Stimulated activated effector memory CD8-positive, alpha-beta T cell treated with anti-CD3 and anti-CD28 coated beads, Interleukin-12 subunit alpha, Interleukin-12 subunit beta, amount 100 ng/mL, for 72 hours (primary cell): ENCODE measurements at regions not wholly inside any gene's neighbourhood (a gene's known extent, or its start where the extent isn't known, plus 50 kb on each side); places are given as distances from the start of the nearest gene placed in this dataset.

Experiments
- ATAC-seq: fragments of 150-1000 bp; cut with Tn5 transposase; 2 replicates; pipeline ENCODE4 v1.10.0; 2021
- DNase-seq, 2 donors: peaks; one replicate each; pipeline ENCODE4 v3.0.0; 2021 to 2022; ENCODE audit warnings: low spot score in 2 of 2
- H3K27ac Mint-ChIP-seq: one replicate; pipeline ENCODE4 v1.8.0; 2022; ENCODE audit warnings: mild to moderate bottlenecking, mixed read lengths
- H3K36me3 Mint-ChIP-seq: one replicate; pipeline ENCODE4 v1.8.0; 2022; ENCODE audit warnings: mild to moderate bottlenecking, mixed read lengths
- H3K4me1 Mint-ChIP-seq: one replicate; pipeline ENCODE4 v1.8.0; 2022; ENCODE audit warnings: mixed read lengths
- H3K4me3 Mint-ChIP-seq: one replicate; pipeline ENCODE4 v1.8.0; 2022; ENCODE audit warnings: mild to moderate bottlenecking, mixed read lengths
- H3K9me3 Mint-ChIP-seq: one replicate; pipeline ENCODE4 v1.8.0; 2022; ENCODE audit warnings: mixed read lengths

DNA sequence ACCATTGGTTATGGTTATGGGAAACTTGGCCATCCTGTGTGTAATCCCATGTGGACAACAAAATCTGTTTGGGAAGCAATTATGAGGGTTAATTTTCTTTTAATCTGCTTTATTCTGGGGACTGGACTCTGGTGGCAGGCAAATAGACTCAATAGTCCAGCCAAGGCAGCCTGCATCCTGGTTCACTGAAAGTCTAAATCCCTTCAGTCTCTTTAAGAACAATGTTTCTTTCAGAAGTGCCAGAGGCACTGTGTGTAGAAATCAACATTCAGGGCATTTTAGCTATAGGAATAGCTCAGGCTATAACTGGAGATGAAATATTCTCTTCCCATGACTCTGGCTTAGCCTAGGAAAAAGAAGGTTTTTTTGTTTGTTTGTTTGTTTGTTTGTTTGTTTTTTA lies 118.0 kb downstream of the SPATA31D1 start:
- H3K4me1 Mint-ChIP-seq: no peaks in the 10 kb centered on the region

DNA sequence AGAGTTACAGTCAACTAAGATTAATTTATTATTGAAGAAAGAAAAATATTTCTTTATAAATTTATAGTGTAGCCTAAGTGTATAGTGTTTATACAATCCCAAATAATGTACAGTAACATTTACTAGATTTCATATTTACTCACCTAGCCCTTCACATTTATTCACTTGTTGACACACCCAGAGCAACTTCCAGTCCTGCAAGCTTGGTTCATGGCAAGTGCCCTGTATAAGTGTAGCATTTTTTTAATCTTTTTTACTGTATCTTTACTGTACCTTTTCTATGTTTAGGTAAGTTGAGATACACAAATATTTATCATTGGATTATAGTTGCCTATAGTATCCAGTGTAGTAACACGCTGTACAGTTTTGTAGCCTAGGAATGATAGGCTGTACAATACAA lies 119.9 kb downstream of the SPATA31D1 start:
- Mint-ChIP-seq H3K27ac (no peak overlapping the region), H3K4me3 (no peak overlapping the region), H3K36me3 (no peaks in the 10 kb centered on the region), H3K9me3 (peaks cover 4% of the 10 kb centered on the region), H3K4me1 (no peaks in the 10 kb centered on the region)
- ATAC-seq: no peak
- no peak for DNase-seq

More for the DNA sequence above, 118.0 kb downstream of the SPATA31D1 start:
- Mint-ChIP-seq H3K27ac (no peak overlapping the region), H3K36me3 (no peaks in the 10 kb centered on the region), H3K9me3 (no peaks in the 10 kb centered on the region), H3K4me3 (no peak overlapping the region)
- DNase-seq (no peak), ATAC-seq (no peak)

DNA sequence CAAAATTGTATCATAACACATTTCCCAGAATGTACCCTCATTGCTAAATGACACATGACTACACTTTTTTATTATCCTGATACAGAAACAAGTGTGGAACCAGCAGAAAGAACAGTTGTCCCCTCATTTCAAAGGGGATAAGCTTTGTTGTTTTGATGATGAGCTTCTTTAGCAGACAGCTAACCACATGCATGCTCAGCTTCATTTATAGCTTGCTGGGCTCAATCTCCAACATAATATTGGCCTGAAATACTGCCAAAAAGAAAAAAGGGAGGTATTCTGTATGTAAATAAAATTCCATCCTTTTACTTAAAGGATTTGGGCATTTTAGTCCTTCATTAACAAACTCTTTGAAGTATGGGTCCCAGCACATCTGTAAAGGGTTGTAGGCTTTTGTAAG lies 120.4 kb downstream of the SPATA31D1 start:
- no peak for ATAC-seq
- no peaks in the 10 kb centered on the region for H3K4me1 Mint-ChIP-seq
- no peak overlapping the region for H3K27ac Mint-ChIP-seq
- no peak for DNase-seq
- H3K4me3 Mint-ChIP-seq: no peak overlapping the region
- no peaks in the 10 kb centered on the region for H3K36me3 Mint-ChIP-seq
- H3K9me3 Mint-ChIP-seq: peaks cover 4% of the 10 kb centered on the region

DNA sequence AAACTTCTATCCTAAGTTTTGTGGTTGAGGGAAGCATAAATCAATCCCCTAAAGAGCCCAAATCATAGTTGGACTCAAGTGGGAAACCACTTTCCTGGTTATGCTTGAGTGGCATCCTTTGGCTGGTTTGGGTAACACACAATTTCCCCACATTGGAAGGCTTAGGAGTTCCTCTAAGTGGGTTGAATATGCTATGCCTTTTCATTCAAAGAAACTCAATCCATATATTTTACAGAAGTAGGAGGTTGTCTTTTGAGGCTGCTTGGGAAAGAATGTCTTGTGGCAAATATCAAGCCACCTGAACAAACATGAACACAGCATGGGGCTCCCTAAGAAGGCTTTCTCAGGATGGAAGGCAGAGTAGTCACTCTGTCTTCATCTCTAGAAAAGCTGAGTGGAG lies 121.1 kb downstream of the SPATA31D1 start:
- ATAC-seq (no peak), DNase-seq (no peak)
- peaks cover 4% of the 10 kb centered on the region for H3K9me3 Mint-ChIP-seq
- no peak overlapping the region for H3K27ac Mint-ChIP-seq
- H3K36me3 Mint-ChIP-seq: no peaks in the 10 kb centered on the region
- H3K4me1 Mint-ChIP-seq: no peaks in the 10 kb centered on the region
- no peak overlapping the region for H3K4me3 Mint-ChIP-seq

DNA sequence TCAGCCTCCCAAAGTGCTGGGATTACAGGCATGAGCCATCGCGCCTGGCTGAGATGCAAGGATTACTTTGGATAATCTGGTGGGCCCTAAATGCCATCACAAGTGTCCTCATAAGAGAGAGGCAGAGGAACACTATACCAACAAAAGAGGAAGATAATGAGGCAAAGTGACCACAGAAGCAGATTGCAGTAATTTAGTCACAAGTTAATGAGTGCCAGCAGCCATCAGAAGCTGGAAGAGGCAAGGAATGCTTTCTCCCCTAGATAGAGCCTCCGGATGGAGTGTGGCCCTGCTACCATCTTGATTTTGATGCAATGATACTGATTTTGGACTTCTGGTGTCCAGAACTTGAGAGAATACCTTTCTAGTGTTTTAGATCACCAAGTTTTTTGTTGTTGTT lies 122.3 kb downstream of the SPATA31D1 start:
- no peaks in the 10 kb centered on the region for H3K36me3 Mint-ChIP-seq
- no peak for DNase-seq
- no peak for ATAC-seq
- peaks cover 6% of the 10 kb centered on the region for H3K9me3 Mint-ChIP-seq
- no peaks in the 10 kb centered on the region for H3K4me1 Mint-ChIP-seq
- H3K27ac Mint-ChIP-seq: no peak overlapping the region
- no peak overlapping the region for H3K4me3 Mint-ChIP-seq

DNA sequence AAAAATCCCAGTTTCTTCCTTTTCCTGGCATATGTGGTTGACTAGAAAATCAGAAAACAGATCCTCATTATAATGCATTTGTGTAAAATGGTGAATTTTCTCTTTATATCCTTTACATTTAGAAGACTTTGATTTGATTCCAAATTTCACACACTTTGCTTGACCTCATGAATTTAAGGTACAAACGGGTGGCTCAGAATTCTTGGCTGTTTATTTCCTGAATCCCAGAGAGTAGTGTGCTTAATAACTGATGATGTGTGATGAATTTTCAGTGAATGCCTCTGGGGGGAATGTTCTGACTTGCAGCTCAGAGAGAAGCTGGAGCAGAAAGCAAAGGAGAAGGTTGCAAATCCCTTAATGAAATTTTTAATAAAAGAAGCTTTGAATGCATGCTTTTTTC lies 126.8 kb downstream of the SPATA31D1 start:
- ATAC-seq: no peak
- no peaks in the 10 kb centered on the region for H3K36me3 Mint-ChIP-seq

DNA sequence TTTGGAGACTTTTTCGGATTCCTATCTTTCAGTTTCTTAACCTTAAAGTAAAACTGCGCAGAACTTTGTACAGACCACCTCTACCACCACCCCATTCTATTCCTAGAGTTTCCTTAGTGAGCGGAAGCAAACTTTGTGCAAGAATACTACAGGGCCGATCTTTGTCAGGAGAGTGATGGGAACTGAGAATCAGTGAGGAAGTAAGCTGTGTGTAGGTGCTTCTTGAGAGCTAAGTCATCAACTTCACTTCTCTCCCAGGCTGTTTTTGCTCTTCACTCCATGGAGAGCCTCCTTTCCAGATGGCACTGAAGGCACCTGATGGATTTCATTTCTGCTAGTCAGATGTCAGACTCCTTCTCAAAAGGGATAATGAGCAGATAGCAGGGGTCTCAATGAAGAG lies 127.3 kb downstream of the SPATA31D1 start:
- H3K27ac Mint-ChIP-seq: no peak overlapping the region
- ATAC-seq (no peak), DNase-seq (no peak)
- H3K4me1 Mint-ChIP-seq: no peaks in the 10 kb centered on the region
- no peak overlapping the region for H3K4me3 Mint-ChIP-seq
- no peaks in the 10 kb centered on the region for H3K36me3 Mint-ChIP-seq
- H3K9me3 Mint-ChIP-seq: peaks cover 6% of the 10 kb centered on the region

More for the DNA sequence above, 126.8 kb downstream of the SPATA31D1 start:
- H3K9me3 Mint-ChIP-seq: peaks cover 6% of the 10 kb centered on the region
- H3K27ac Mint-ChIP-seq: no peak overlapping the region
- DNase-seq: no peak
- no peak overlapping the region for H3K4me3 Mint-ChIP-seq
- no peaks in the 10 kb centered on the region for H3K4me1 Mint-ChIP-seq

DNA sequence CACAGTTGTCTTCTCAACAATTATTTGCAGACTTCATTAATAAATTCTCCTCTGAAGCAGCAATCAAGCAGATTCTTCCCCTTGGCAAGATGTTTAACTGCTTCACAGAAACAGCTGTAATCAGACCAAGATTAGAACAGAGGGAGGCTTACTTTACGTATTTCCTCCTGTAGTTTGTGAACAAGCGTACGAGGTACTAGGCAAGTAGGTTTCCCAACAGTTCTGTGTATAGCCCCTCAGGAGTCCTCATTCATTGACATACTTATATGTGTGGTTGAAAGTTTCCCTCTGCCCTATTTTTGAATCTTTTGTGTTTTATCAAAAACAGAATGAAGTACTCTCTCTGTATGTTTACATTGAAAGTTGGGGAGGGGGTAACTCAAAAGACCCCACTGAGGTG lies 128.0 kb downstream of the SPATA31D1 start:
- H3K27ac Mint-ChIP-seq: no peak overlapping the region
- peaks cover 6% of the 10 kb centered on the region for H3K9me3 Mint-ChIP-seq
- no peaks in the 10 kb centered on the region for H3K36me3 Mint-ChIP-seq
- no peak overlapping the region for H3K4me3 Mint-ChIP-seq
- H3K4me1 Mint-ChIP-seq: no peaks in the 10 kb centered on the region
- no peak for ATAC-seq
- DNase-seq: no peak

DNA sequence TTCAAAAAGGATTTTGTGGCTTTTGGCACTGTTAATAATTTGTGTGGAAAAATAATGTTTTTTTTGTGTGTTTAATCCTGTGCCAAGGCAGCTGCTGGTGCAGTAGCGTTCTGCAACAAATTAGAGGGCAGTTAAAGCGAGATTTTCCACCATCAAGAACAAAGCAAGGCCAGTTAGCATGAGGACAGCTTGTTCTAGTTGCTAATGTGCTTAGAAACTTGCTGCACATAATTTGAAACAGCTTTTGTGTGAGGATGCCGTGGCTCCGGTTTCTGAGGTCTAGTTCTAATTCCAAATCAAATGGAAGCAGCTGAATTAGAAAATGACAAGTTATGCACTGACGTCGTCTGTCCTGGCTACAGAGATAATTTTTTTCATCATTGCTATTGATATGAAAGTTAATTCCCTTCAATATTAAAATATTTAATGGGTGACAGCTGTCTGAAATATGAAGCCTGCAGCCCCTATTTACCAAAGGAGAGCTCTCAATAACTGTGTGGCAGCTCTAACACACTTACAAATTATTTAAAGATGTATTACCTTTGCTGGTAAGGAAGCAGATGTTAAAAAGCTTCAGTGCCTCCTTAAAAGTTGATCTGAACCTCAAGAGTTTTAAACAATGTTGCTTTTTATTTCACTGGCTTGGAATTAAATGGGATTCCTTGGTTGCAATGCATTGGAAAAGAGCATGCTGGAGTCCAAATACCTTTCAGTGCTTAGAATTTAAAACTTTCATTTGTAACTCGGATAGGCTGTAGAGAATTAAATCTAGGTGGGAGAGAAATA lies 128.6 kb downstream of the SPATA31D1 start:
- Mint-ChIP-seq H3K27ac (no peak overlapping the region), H3K4me3 (no peak overlapping the region), H3K4me1 (no peaks in the 10 kb centered on the region), H3K36me3 (no peaks in the 10 kb centered on the region), H3K9me3 (peaks cover 4% of the 10 kb centered on the region)
- DNase-seq (no peak), ATAC-seq (no peak)

DNA sequence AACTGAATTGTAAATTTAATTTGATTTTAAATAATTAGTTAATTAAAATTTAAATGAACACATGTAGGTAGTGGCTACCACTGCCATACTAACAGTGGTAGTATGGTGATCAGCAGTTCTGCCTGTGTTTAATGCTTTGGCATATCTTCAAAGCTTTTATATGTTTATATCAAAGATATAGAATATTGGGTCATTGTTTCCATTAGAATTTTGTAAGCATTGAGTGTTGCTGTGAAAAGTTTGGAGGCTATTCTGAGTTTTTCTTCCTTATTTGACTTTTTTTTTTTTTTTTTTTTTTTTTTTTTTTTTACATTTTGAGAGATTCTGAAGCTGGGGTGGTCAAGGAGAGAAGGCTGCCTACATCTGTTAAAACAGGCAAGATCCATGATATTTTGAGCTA lies 134.2 kb downstream of the SPATA31D1 start:
- Mint-ChIP-seq H3K27ac (no peak overlapping the region), H3K4me3 (no peak overlapping the region), H3K36me3 (no peaks in the 10 kb centered on the region), H3K4me1 (no peaks in the 10 kb centered on the region), H3K9me3 (no peaks in the 10 kb centered on the region)
- DNase-seq: no peak
- no peak for ATAC-seq

DNA sequence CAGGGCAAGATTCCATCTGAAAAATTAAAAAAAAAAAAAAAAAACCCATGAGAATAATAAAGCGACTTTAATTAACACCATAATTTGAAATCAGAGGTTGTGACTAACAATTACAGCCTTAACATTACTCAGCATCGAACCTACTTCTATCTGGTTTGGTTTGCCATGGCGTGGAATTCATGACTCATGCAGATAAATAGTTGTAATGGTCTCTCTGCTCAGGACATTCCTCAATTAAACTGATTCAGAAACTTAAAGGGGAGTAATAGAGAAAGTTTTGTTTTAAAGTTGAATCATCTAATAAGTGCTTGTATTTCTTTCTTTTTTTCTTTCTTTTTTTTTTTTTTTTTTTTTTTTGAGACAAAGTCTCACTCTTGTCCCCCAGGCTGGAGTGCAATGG lies 135.5 kb downstream of the SPATA31D1 start:
- no peak overlapping the region for H3K27ac Mint-ChIP-seq
- ATAC-seq: no peak
- H3K9me3 Mint-ChIP-seq: no peaks in the 10 kb centered on the region
- no peak overlapping the region for H3K4me3 Mint-ChIP-seq
- no peaks in the 10 kb centered on the region for H3K4me1 Mint-ChIP-seq
- no peaks in the 10 kb centered on the region for H3K36me3 Mint-ChIP-seq
- DNase-seq: no peak

DNA sequence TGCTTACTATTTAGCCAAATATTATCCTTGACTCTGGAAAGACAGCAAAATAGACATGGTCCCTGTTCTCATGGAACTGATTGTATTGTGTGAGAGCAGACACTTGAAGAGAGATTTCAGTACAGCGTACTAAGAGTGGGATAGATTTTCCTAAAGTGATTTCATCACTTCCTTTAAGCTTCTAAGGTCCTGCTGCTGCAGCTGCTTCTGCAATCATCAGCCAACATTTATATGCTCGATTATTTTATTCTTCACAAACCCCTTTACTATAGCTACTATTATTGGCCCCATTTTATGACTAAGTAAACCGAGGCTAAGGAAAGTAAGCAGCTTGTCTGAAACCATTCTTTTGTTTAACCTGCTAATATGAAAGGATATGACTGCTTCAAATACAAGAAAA lies 137.7 kb downstream of the SPATA31D1 start:
- DNase-seq (no peak), ATAC-seq (no peak)
- Mint-ChIP-seq H3K27ac (no peak overlapping the region), H3K4me1 (no peaks in the 10 kb centered on the region), H3K36me3 (no peaks in the 10 kb centered on the region), H3K4me3 (no peak overlapping the region), H3K9me3 (no peaks in the 10 kb centered on the region)

DNA sequence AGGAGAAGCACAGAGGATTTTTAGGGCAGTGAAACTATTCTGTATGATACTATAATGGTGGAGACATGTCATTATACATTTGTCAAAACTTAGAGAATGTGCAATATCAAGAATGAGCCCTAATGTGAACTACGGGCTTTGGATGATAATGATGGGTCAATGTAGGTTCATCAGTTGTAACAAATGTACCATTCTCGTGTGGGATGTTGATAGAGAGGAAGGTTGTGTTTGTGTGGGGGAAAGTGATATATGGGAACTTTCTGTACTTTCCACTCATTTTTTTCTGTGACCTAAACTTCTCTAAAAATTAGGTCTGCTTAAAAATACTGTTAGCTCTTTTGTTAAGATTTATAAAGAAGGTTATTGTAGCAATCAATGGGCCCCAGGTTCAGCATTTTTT lies 138.9 kb downstream of the SPATA31D1 start:
- Mint-ChIP-seq H3K9me3 (no peaks in the 10 kb centered on the region), H3K27ac (no peak overlapping the region), H3K4me3 (no peak overlapping the region), H3K4me1 (no peaks in the 10 kb centered on the region), H3K36me3 (no peaks in the 10 kb centered on the region)
- DNase-seq (no peak), ATAC-seq (no peak)

DNA sequence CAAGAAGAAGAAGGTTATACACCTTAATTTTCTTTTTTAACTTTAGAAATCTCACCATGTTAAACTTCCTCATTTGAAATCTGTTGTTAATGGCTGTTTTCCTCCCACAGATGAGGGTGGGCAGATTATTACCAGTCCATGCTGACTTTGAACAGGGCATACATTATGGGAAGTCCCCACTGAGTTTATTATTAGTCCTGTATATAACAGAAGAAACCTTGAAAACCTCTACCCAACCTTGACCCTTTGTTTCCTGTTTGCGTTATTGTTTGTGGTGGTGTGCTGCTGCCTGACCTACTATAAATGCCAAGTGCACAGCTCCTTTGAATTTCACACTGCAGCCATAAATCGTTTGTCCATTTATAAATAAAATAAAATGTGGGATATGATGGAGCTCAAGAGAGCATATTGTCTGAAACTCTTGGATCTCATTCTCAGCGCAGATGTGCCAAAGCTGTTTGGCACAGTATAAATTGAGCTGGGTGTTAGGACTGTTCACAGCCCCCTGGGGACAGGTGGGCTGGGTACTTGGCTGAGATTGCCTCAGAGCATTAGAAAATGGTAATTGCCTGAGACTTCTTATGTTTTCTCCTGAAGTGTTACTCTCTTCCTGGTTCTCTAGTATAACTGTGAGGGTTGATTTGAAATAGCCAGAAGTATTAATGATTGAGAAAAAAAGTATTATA lies 139.6 kb downstream of the SPATA31D1 start:
- ATAC-seq: no peak

DNA sequence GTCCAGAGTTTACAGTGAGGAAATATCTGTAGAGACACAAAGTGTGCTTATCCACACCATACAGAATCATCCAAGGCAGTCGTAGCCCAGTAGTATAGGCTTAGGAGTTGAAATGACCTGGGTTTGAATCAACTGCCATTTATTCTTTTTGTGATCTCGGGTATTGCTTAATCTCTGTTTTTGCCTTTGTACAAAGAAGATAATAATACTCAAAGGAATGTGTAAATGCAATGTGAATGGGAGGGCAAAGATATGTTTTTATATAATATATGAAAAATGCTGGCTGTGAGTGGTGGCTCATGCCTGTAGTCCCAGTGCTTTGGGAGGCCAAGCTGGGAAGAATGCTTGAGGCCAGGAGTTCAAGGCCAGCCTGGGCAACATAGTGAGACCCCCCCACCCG lies 141.1 kb downstream of the SPATA31D1 start:
- no peaks in the 10 kb centered on the region for H3K4me1 Mint-ChIP-seq

More for the DNA sequence above, 139.6 kb downstream of the SPATA31D1 start:
- H3K36me3 Mint-ChIP-seq: no peaks in the 10 kb centered on the region
- H3K4me1 Mint-ChIP-seq: no peaks in the 10 kb centered on the region
- no peaks in the 10 kb centered on the region for H3K9me3 Mint-ChIP-seq
- H3K4me3 Mint-ChIP-seq: no peak overlapping the region
- H3K27ac Mint-ChIP-seq: no peak overlapping the region
- no peak for DNase-seq

DNA sequence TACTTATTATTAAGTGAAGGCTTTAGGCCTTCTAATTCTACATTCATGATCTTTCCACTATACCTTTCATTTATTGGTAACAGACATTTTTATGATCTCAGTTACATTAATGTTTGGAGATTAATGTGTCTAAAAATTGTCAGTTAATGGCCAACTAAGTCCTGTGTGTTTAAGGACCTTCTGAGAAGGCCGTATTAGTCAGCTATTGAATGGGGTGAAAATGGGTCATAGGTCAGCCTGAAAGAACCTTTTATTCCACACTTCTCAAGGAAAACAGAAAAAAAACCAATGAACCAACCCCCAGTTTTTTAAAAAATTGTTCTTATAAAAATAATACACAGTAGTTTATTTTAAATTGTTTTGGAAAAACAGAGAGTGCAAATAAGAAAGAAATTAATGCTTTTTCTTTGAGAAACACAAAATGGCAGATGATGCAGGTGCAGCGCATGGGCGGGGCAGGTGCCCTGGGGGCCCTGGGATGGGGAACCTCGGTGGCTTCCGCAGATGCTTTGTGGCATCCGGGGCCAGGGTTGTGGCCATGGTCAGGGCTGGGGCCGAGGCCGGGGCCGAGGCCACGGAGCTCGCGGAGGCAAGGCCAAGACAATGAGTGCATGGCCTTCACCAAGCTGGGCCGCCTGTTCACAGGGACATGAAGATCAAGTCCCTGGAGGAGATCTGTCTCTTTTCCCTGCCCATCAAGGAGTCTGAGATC lies 141.9 kb downstream of the SPATA31D1 start:
- H3K4me1 Mint-ChIP-seq: no peaks in the 10 kb centered on the region
- H3K27ac Mint-ChIP-seq: no peak overlapping the region
- no peaks in the 10 kb centered on the region for H3K36me3 Mint-ChIP-seq
- ATAC-seq (no peak), DNase-seq (no peak)
- no peak overlapping the region for H3K4me3 Mint-ChIP-seq
- H3K9me3 Mint-ChIP-seq: no peaks in the 10 kb centered on the region

More for the DNA sequence above, 141.1 kb downstream of the SPATA31D1 start:
- ATAC-seq (no peak), DNase-seq (no peak)
- H3K36me3 Mint-ChIP-seq: no peaks in the 10 kb centered on the region
- no peak overlapping the region for H3K4me3 Mint-ChIP-seq
- H3K27ac Mint-ChIP-seq: no peak overlapping the region
- no peaks in the 10 kb centered on the region for H3K9me3 Mint-ChIP-seq
